ENCODE measurements at regions not wholly inside any gene's neighbourhood (a gene's known extent, or its start where the extent isn't known, plus 50 kb on each side); places are given as distances from the start of the nearest gene placed in this dataset.

DNA sequence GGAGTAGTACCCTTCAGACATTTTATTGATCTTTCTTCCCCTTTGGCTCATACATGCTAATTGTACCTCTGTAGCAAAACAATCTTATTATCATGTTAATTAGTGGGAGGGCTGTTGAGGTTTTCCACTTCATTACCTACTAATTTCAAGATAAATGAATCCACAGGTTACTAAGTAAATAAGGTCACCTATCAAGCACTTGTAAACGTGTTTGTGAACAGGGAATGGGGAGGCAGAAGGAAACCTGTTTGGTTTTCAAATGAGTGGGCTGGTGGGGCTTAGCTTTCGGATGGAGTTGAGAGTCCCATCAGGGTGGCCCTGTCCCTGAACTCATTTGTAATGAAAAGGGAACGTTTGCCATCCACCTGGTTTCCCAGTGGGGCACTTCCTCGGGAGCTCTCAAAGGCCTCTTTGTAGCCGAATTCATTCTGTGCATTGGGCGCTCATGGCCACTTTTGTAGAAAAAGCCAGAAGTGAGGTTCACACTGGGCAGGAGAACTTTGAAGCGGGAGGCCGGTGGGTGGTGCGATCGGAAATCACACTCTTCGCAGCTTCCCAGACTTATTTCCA lies 419.8 kb upstream of the NR2F2 start:
- Histone ChIP-seq H3K9me3 (replicated peaks; ENCODE audit: insufficient read depth, low read length) (no peaks in the 10 kb centered on the region), H3K36me3 (replicated peaks; ENCODE audit: insufficient read depth, low read length) (no peaks in the 10 kb centered on the region), H3K9me2 (replicated peaks; ENCODE audit: insufficient read depth, low read length) (no peaks in the 10 kb centered on the region), H3K27me3 (replicated peaks; ENCODE audit: insufficient read depth, low read length) (no peaks in the 10 kb centered on the region), H3K4me3 (ENCODE audit: low read length) (no peak overlapping the region), H4K20me1 (ENCODE audit: insufficient read depth, low read length) (no peaks in the 10 kb centered on the region), H2AFZ (ENCODE audit: low read length) (no peak overlapping the region), H3K9ac (ENCODE audit: low read length) (no peak overlapping the region), H3F3A (ENCODE audit: insufficient read depth, low read length) (no peaks in the 10 kb centered on the region), H3K79me2 (ENCODE audit: low read length) (no peaks in the 10 kb centered on the region), H3K4me1 (ENCODE audit: low read length) (no peaks in the 10 kb centered on the region), H3K4me2 (ENCODE audit: low read depth, low read length) (no peak overlapping the region), H3K27ac (ENCODE audit: low read length) (no peak overlapping the region)
- TF ChIP-seq, protein P1, sequence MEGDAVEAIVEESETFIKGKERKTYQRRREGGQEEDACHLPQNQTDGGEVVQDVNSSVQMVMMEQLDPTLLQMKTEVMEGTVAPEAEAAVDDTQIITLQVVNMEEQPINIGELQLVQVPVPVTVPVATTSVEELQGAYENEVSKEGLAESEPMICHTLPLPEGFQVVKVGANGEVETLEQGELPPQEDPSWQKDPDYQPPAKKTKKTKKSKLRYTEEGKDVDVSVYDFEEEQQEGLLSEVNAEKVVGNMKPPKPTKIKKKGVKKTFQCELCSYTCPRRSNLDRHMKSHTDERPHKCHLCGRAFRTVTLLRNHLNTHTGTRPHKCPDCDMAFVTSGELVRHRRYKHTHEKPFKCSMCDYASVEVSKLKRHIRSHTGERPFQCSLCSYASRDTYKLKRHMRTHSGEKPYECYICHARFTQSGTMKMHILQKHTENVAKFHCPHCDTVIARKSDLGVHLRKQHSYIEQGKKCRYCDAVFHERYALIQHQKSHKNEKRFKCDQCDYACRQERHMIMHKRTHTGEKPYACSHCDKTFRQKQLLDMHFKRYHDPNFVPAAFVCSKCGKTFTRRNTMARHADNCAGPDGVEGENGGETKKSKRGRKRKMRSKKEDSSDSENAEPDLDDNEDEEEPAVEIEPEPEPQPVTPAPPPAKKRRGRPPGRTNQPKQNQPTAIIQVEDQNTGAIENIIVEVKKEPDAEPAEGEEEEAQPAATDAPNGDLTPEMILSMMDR (IDR thresholded peaks at IDR 0.05; ENCODE audit: low read length) = no peak
- TF ChIP-seq EZH2 (optimal IDR thresholded peaks at IDR 0.05; ENCODE audit: low read depth, low read length) (no peak), EZH2phosphoT487 (IDR thresholded peaks at IDR 0.05; ENCODE audit: low read length) (no peak)
- no peak for DNase-seq

DNA sequence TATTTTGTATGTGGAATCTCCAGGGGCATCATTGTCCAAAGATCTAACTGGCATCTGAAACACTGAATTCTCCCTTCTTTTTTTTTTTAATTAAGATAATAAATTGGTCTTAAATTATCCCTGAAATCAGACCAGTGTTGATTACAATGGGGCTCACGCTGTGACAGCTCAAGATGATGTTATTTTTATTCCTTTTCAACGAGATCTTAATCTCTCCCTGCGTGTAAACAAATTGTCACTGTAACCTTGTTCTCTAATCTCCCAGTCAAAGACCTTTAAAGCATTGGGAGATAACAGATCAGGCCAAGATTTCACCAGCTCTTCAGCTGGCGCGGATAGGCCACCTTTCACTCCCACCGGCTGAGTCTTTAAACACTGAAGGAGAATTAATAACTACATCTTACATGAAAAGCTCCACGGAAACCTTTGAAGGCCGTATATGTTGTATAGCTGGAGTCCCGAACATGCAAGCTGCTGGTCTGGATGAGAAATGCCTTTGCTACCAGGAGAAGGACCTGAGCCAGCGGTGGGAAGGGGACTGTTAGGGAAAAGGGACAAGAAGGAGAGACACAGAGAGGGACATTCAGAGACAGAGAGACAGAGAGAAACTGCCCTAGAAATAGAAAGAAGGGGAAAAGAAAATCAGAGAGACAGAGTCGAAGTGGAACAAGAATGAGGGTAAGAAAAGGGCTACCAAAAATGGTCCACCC lies 418.8 kb upstream of the NR2F2 start:
- Histone ChIP-seq H4K20me1 (ENCODE audit: insufficient read depth, low read length) (no peaks in the 10 kb centered on the region), H3K9me3 (replicated peaks; ENCODE audit: insufficient read depth, low read length) (no peaks in the 10 kb centered on the region), H3K9ac (ENCODE audit: low read length) (no peak overlapping the region), H3F3A (ENCODE audit: insufficient read depth, low read length) (no peaks in the 10 kb centered on the region), H3K36me3 (replicated peaks; ENCODE audit: insufficient read depth, low read length) (no peaks in the 10 kb centered on the region), H3K4me2 (ENCODE audit: low read depth, low read length) (no peak overlapping the region), H3K9me2 (replicated peaks; ENCODE audit: insufficient read depth, low read length) (no peaks in the 10 kb centered on the region), H2AFZ (ENCODE audit: low read length) (no peak overlapping the region), H3K27ac (ENCODE audit: low read length) (no peak overlapping the region), H3K79me2 (ENCODE audit: low read length) (no peaks in the 10 kb centered on the region), H3K4me3 (ENCODE audit: low read length) (no peak overlapping the region), H3K27me3 (replicated peaks; ENCODE audit: insufficient read depth, low read length) (no peaks in the 10 kb centered on the region), H3K4me1 (ENCODE audit: low read length) (no peaks in the 10 kb centered on the region)
- no peak for DNase-seq
- TF ChIP-seq, protein P1 (IDR thresholded peaks at IDR 0.05; ENCODE audit: low read length) = no peak
- TF ChIP-seq EZH2phosphoT487 (IDR thresholded peaks at IDR 0.05; ENCODE audit: low read length) = no peak
- no peak for TF ChIP-seq EZH2 (optimal IDR thresholded peaks at IDR 0.05; ENCODE audit: low read depth, low read length)

DNA sequence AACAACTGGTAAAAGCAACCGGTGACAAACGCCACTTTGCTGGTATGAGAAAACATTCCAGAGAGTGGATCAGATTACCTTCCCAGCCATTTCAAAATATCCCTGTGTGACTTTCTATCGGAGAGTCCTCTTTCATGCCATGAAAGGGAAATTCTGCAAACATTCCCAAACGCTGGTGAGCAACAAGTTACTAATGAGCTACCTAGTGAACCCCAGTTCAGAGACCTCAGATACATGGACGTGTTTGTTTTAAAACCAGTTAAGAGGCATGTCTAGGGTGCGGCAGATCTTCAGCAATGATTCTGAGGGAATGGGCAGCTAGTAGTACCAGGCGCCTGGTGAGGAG lies 418.2 kb upstream of the NR2F2 start:
- no peaks in the 10 kb centered on the region for H3K9me3 ChIP-seq (replicated peaks; ENCODE audit: insufficient read depth, low read length)
- no peak for DNase-seq
- H4K20me1 ChIP-seq (ENCODE audit: insufficient read depth, low read length) = no peaks in the 10 kb centered on the region
- no peaks in the 10 kb centered on the region for H3K79me2 ChIP-seq (ENCODE audit: low read length)
- no peaks in the 10 kb centered on the region for H3K9me2 ChIP-seq (replicated peaks; ENCODE audit: insufficient read depth, low read length)
- TF ChIP-seq EZH2 (optimal IDR thresholded peaks at IDR 0.05; ENCODE audit: low read depth, low read length) = no peak
- TF ChIP-seq EZH2phosphoT487 (IDR thresholded peaks at IDR 0.05; ENCODE audit: low read length) = no peak
- TF ChIP-seq, protein P1 (IDR thresholded peaks at IDR 0.05; ENCODE audit: low read length) = no peak
- no peaks in the 10 kb centered on the region for H3K4me1 ChIP-seq (ENCODE audit: low read length)
- H2AFZ ChIP-seq (ENCODE audit: low read length) = no peak overlapping the region
- H3F3A ChIP-seq (ENCODE audit: insufficient read depth, low read length) = no peaks in the 10 kb centered on the region
- no peaks in the 10 kb centered on the region for H3K27me3 ChIP-seq (replicated peaks; ENCODE audit: insufficient read depth, low read length)
- no peak overlapping the region for H3K4me3 ChIP-seq (ENCODE audit: low read length)
- no peak overlapping the region for H3K9ac ChIP-seq (ENCODE audit: low read length)
- no peak overlapping the region for H3K27ac ChIP-seq (ENCODE audit: low read length)
- H3K4me2 ChIP-seq (ENCODE audit: low read depth, low read length) = no peak overlapping the region
- no peaks in the 10 kb centered on the region for H3K36me3 ChIP-seq (replicated peaks; ENCODE audit: insufficient read depth, low read length)

All from MM.1S (cell line).